ENCODE measurements at regions not wholly inside any gene's neighbourhood (a gene's known extent, or its start where the extent isn't known, plus 50 kb on each side); places are given as distances from the start of the nearest gene placed in this dataset.

GRCh38 chr1:209429611-209430010 lies 153.9 kb upstream of the CAMK1G start:
- Histone ChIP-seq H3K4me2 (ENCODE audit: low read depth, low read length, poor library complexity, severe bottlenecking) (no peak overlapping the region), H3K9ac (ENCODE audit: low read length) (no peak overlapping the region)

GRCh38 chr1:209430107-209430506 lies 153.4 kb upstream of the CAMK1G start:
- no peaks in the 10 kb centered on the region for H3K27me3 ChIP-seq (ENCODE audit: low read length)
- TF ChIP-seq EZH2phosphoT487 (conservative IDR thresholded peaks at IDR 0.05; ENCODE audit: low read length) (no peak), CTCF (IDR thresholded peaks at IDR 0.05; ENCODE audit: insufficient read depth, low read length, poor library complexity, severe bottlenecking) (no peak)
- H3K4me3 ChIP-seq (ENCODE audit: insufficient read depth, low read length, poor library complexity, severe bottlenecking), result no peak overlapping the region
- no peaks in the 10 kb centered on the region for H3F3A ChIP-seq (ENCODE audit: insufficient read depth)
- no peaks in the 10 kb centered on the region for H3K9me2 ChIP-seq (replicated peaks; ENCODE audit: insufficient read depth, low read length)
- no peaks in the 10 kb centered on the region for H3K9me3 ChIP-seq (ENCODE audit: insufficient read depth, low read length)
- no peak overlapping the region for H3K4me2 ChIP-seq (ENCODE audit: low read depth, low read length, poor library complexity, severe bottlenecking)
- H3K79me2 ChIP-seq (ENCODE audit: insufficient read depth, low read length), result no peaks in the 10 kb centered on the region
- H2AFZ ChIP-seq (ENCODE audit: low read depth, low read length, severe bottlenecking), result no peak overlapping the region
- no peak overlapping the region for H3K9ac ChIP-seq (ENCODE audit: low read length)
- H3K36me3 ChIP-seq (ENCODE audit: low read length), result no peaks in the 10 kb centered on the region
- no peak overlapping the region for H3K27ac ChIP-seq (ENCODE audit: low read depth, low read length)
- no peaks in the 10 kb centered on the region for H4K20me1 ChIP-seq (ENCODE audit: low read depth, low read length)

More at GRCh38 chr1:209429611-209430010, 153.9 kb upstream of the CAMK1G start:
- H3F3A ChIP-seq (ENCODE audit: insufficient read depth), result no peaks in the 10 kb centered on the region
- TF ChIP-seq EZH2phosphoT487 (conservative IDR thresholded peaks at IDR 0.05; ENCODE audit: low read length), result no peak
- no peak for TF ChIP-seq CTCF (IDR thresholded peaks at IDR 0.05; ENCODE audit: insufficient read depth, low read length, poor library complexity, severe bottlenecking)
- no peaks in the 10 kb centered on the region for H4K20me1 ChIP-seq (ENCODE audit: low read depth, low read length)
- H3K9me3 ChIP-seq (ENCODE audit: insufficient read depth, low read length), result no peaks in the 10 kb centered on the region
- H2AFZ ChIP-seq (ENCODE audit: low read depth, low read length, severe bottlenecking), result no peak overlapping the region
- no peaks in the 10 kb centered on the region for H3K79me2 ChIP-seq (ENCODE audit: insufficient read depth, low read length)
- no peaks in the 10 kb centered on the region for H3K36me3 ChIP-seq (ENCODE audit: low read length)
- no peaks in the 10 kb centered on the region for H3K9me2 ChIP-seq (replicated peaks; ENCODE audit: insufficient read depth, low read length)
- no peaks in the 10 kb centered on the region for H3K27me3 ChIP-seq (ENCODE audit: low read length)
- H3K4me3 ChIP-seq (ENCODE audit: insufficient read depth, low read length, poor library complexity, severe bottlenecking), result no peak overlapping the region
- no peak overlapping the region for H3K27ac ChIP-seq (ENCODE audit: low read depth, low read length)

GRCh38 chr1:209430821-209431259 lies 152.7 kb upstream of the CAMK1G start:
- H3K36me3 ChIP-seq (ENCODE audit: low read length), result no peaks in the 10 kb centered on the region
- no peaks in the 10 kb centered on the region for H3K9me2 ChIP-seq (replicated peaks; ENCODE audit: insufficient read depth, low read length)
- no peak overlapping the region for H3K4me3 ChIP-seq (ENCODE audit: insufficient read depth, low read length, poor library complexity, severe bottlenecking)
- H3K9me3 ChIP-seq (ENCODE audit: insufficient read depth, low read length), result no peaks in the 10 kb centered on the region
- H3K9ac ChIP-seq (ENCODE audit: low read length), result no peak overlapping the region
- no peaks in the 10 kb centered on the region for H3K27me3 ChIP-seq (ENCODE audit: low read length)
- TF ChIP-seq EZH2phosphoT487 (conservative IDR thresholded peaks at IDR 0.05; ENCODE audit: low read length), result no peak
- no peak for TF ChIP-seq CTCF (IDR thresholded peaks at IDR 0.05; ENCODE audit: insufficient read depth, low read length, poor library complexity, severe bottlenecking)
- no peak overlapping the region for H2AFZ ChIP-seq (ENCODE audit: low read depth, low read length, severe bottlenecking)
- no peaks in the 10 kb centered on the region for H4K20me1 ChIP-seq (ENCODE audit: low read depth, low read length)
- no peaks in the 10 kb centered on the region for H3F3A ChIP-seq (ENCODE audit: insufficient read depth)
- H3K27ac ChIP-seq (ENCODE audit: low read depth, low read length), result no peak overlapping the region
- H3K79me2 ChIP-seq (ENCODE audit: insufficient read depth, low read length), result no peaks in the 10 kb centered on the region
- H3K4me2 ChIP-seq (ENCODE audit: low read depth, low read length, poor library complexity, severe bottlenecking), result no peak overlapping the region

Measured in SU-DHL-6 (cell line).